Upper lobe of left lung (tissue), 4 donors: ENCODE measurements at regions not wholly inside any gene's neighbourhood (a gene's known extent, or its start where the extent isn't known, plus 50 kb on each side); places are given as distances from the start of the nearest gene placed in this dataset.
"Not testable (repeated sequence)": the region's sequence is repeated elsewhere in the genome, so short reads cannot be mapped to it uniquely, and the experiment has no call there.

Experiments used
- EP300 ChIP-seq, 4 donors: sonication (generic); formaldehyde crosslinking; IDR thresholded peaks; one replicate each; pipeline ENCODE4 v1.5.1; 2017; ENCODE audit warnings: antibody characterized with exemption in 4 of 4, control low read depth in 2 of 4
- POLR2A ChIP-seq, 4 donors: fragments of 450-650 bp; IDR thresholded peaks; one replicate each; pipeline ENCODE4 v1.5.1; 2016 to 2017; ENCODE audit warnings: antibody characterized with exemption in 4 of 4, mild to moderate bottlenecking in 2 of 4
- POLR2AphosphoS5 ChIP-seq, 2 donors: sonication (generic); formaldehyde crosslinking; IDR thresholded peaks; one replicate each; pipeline ENCODE4 v1.5.1; 2017; ENCODE audit warnings: antibody characterized with exemption in 2 of 2
- TF ChIP-seq, protein P1 (sequence below), 6 experiments: fragments of 450-650 bp in 4 of 6; fragments of 200-600 bp in 2 of 6; sonication (generic) in 2 of 6; IDR thresholded peaks; one replicate each; pipeline ENCODE4 v1.5.1; 2016 to 2019; ENCODE audit warnings: antibody characterized with exemption in 6 of 6

DNA sequence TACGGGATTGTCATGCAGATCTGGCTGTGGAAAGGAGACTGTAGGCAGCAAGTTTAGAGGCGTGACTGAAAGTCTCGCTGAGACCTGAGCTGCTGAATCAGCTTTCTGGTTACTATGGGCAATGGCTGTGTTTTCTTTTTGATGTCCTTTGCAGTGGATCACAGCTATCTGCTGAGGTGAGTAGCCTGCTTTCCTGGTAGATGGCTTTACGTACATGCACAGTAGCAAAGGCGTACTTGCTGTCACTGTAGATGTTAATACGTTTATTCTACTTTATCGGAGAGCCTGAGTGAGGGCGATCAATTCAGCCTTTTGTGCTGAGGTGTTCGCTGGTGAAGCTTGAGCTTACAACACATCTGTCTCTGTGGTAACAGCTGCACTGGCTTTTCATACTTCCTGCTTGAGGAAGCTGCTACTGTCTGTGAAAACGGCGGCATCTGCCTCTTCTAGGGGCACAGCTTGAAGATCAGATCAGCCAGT, 92.9 kb upstream of the FAM90A1 start:
- TF ChIP-seq, protein P1, sequence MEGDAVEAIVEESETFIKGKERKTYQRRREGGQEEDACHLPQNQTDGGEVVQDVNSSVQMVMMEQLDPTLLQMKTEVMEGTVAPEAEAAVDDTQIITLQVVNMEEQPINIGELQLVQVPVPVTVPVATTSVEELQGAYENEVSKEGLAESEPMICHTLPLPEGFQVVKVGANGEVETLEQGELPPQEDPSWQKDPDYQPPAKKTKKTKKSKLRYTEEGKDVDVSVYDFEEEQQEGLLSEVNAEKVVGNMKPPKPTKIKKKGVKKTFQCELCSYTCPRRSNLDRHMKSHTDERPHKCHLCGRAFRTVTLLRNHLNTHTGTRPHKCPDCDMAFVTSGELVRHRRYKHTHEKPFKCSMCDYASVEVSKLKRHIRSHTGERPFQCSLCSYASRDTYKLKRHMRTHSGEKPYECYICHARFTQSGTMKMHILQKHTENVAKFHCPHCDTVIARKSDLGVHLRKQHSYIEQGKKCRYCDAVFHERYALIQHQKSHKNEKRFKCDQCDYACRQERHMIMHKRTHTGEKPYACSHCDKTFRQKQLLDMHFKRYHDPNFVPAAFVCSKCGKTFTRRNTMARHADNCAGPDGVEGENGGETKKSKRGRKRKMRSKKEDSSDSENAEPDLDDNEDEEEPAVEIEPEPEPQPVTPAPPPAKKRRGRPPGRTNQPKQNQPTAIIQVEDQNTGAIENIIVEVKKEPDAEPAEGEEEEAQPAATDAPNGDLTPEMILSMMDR (IDR thresholded peaks at IDR 0.05), result not testable (repeated sequence)
- not testable (repeated sequence) for TF ChIP-seq POLR2AphosphoS5, POLR2A, EP300 (IDR thresholded peaks at IDR 0.05)
